Karpas-422 (cell line): ENCODE measurements at regions not wholly inside any gene's neighbourhood (a gene's known extent, or its start where the extent isn't known, plus 50 kb on each side); places are given as distances from the start of the nearest gene placed in this dataset.

Source experiments
- DNase-seq: peaks from one replicate; pipeline ENCODE4 v3.0.0-alpha.2; 2015
- H2AFZ ChIP-seq: fragments of 200-600 bp; sonication (generic); 2 replicates; pipeline ENCODE4 v1.6.1; 2014; ENCODE audit warnings: antibody characterized with exemption, low read length, mixed read lengths
- H3K27ac ChIP-seq: fragments of 200-600 bp; sonication (generic); 2 replicates; pipeline ENCODE4 v1.5.1; 2014; ENCODE audit warnings: mild to moderate bottlenecking, low read length, moderate library complexity
- H3K27me3 ChIP-seq: fragments of 200-600 bp; sonication (generic); 2 replicates; pipeline ENCODE4 v1.6.1; 2014; ENCODE audit warnings: low read length, mixed read lengths
- H3K36me3 ChIP-seq: fragments of 200-600 bp; sonication (generic); 2 replicates; pipeline ENCODE4 v1.6.1; 2014; ENCODE audit warnings: low read length, mixed read lengths; ENCODE audit not compliant: insufficient read depth
- H3K4me1 ChIP-seq: fragments of 200-600 bp; sonication (generic); 2 replicates; pipeline ENCODE4 v1.6.1; 2014; ENCODE audit warnings: mild to moderate bottlenecking, low read length, mixed read lengths
- H3K4me2 ChIP-seq: fragments of 200-600 bp; sonication (generic); 2 replicates; pipeline ENCODE4 v1.6.1; 2014; ENCODE audit warnings: low read length, low read depth, mild to moderate bottlenecking; ENCODE audit not compliant: poor library complexity, severe bottlenecking
- H3K4me3 ChIP-seq: fragments of 200-600 bp; sonication (generic); 2 replicates; pipeline ENCODE4 v1.5.1; 2014; ENCODE audit warnings: mild to moderate bottlenecking, antibody characterized with exemption, low read length, mixed read lengths
- H3K79me2 ChIP-seq: fragments of 200-600 bp; sonication (generic); 2 replicates; pipeline ENCODE4 v1.6.1; 2014; ENCODE audit warnings: mild to moderate bottlenecking, low read length, mixed read lengths
- H3K9ac ChIP-seq: fragments of 200-600 bp; sonication (generic); 2 replicates; pipeline ENCODE4 v1.6.0; 2014; ENCODE audit warnings: low read length
- H3K9me2 ChIP-seq: fragments of 200-600 bp; sonication (generic), shearing (Covaris generic); replicated peaks from 2 replicates; pipeline ENCODE4 v1.6.0; 2014; ENCODE audit warnings: mild to moderate bottlenecking, low read length, moderate library complexity; ENCODE audit not compliant: insufficient read depth
- H3K9me3 ChIP-seq: fragments of 300-700, 200-600 bp; sonication (generic); 2 replicates; pipeline ENCODE4 v1.6.1; 2014; ENCODE audit warnings: low read length, mixed read lengths
- H4K20me1 ChIP-seq: fragments of 200-600 bp; sonication (generic); 2 replicates; pipeline ENCODE4 v1.6.1; 2014; ENCODE audit warnings: mild to moderate bottlenecking, antibody characterized with exemption, low read length, low read depth; ENCODE audit not compliant: insufficient read depth

DNA sequence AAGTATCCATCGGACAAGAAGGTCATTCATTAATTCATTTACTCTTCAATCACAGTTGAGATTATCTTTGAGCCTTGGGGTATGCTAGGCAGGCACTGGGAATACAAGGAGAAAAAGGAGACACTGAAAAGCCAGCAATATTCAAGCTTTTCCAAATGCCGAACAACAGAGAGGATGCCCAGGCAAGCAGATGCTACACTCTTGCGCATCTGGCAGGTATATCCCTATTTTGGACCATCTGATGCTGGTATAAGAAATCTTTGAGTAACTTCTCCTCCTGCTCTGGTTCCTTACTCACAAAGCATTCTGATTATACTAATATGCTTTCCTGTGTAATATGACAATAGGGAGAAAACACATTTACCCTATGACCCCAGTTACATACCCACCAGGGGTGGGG, 354.9 kb downstream of the CBLL2 start:
- H3K36me3 ChIP-seq, result no peaks in the 10 kb centered on the region

DNA sequence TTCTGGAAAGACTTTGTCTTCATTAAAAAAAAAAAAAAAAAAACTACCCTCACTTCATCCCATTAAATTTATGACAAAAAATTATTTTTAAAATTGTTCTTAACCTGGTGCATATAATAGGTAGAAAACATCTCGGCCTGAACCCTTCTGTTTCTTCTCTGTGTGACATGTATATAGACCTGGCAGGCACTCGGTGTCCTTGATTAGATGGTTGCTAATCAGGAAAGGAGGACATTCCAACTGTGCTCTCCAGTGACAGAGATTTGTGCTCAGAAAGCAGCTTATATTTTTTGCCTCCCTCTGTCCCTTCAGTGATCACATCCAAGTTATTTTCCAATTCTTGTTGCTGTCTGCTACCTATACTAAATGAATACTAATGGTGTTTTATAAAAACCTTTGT, 355.6 kb downstream of the CBLL2 start:
- Histone ChIP-seq H3K4me3 (no peak overlapping the region), H3K9me3 (no peaks in the 10 kb centered on the region; the same call in 1 of the 2 replicates), H3K36me3 (no peaks in the 10 kb centered on the region), H3K27ac (no peak overlapping the region), H3K4me2 (no peak overlapping the region), H3K9ac (no peak overlapping the region), H3K4me1 (no peaks in the 10 kb centered on the region), H3K9me2 (no peaks in the 10 kb centered on the region), H2AFZ (no peak overlapping the region), H4K20me1 (no peaks in the 10 kb centered on the region), H3K27me3 (no peaks in the 10 kb centered on the region), H3K79me2 (no peaks in the 10 kb centered on the region)
- DNase-seq, result no peak

More for the DNA sequence above, 354.9 kb downstream of the CBLL2 start:
- Histone ChIP-seq H3K9me2 (no peaks in the 10 kb centered on the region), H3K79me2 (no peaks in the 10 kb centered on the region), H3K9me3 (no peaks in the 10 kb centered on the region; the same call in 1 of the 2 replicates), H3K4me1 (no peaks in the 10 kb centered on the region), H3K4me3 (no peak overlapping the region), H3K9ac (no peak overlapping the region), H3K27me3 (no peaks in the 10 kb centered on the region), H3K4me2 (no peak overlapping the region), H2AFZ (no peak overlapping the region), H4K20me1 (no peaks in the 10 kb centered on the region), H3K27ac (no peak overlapping the region)
- DNase-seq, result no peak

DNA sequence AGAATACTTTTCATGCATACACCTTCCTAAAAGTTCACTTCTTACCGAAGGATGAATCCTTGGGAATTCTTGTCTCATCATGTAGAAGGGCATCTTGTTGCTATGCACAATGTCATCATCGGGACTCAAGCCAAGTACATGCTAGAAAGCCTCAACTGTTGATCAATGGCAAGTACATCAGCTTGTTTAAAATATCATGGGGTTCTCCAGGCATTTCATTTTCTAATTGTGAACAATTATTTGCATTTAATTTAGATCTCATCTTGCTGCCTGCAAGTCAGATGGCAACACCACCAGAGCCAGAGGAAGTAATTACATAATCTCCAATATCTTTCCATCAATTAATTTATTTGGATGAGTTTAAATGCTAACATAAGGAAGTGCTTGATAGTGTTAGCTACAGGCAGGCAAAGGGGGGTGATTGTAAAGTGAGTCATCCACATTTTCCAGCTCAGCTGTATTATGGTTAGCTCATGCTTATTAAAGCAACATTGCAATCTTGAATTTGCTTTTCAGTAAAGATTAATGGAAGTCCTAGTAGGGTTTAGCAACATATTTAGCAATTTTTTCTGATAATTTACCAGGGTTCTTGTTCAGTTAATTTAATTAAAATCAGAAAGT, 356.5 kb downstream of the CBLL2 start:
- no peak overlapping the region for H3K4me3 ChIP-seq
- no peak overlapping the region for H3K9ac ChIP-seq

DNA sequence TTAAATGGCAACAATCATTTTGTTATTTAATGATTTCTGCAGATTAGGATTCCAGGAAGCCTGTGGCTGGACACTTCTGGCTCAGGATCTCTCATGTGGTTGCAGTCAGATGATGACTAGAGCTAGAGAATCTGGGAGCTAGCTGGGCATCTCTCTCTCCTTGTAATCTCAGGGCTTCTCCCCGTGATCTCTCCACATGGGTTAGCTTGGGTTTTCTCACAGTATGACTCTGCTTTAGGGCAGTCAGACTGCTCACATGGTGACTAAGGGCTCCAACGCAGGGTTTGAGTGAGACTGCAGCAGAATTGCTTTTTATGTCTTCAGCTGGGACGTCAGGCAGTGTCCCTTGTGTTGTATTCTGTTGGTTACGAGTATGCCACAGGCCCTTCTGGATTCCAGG, 361.4 kb downstream of the CBLL2 start:
- Histone ChIP-seq H3K79me2 (no peaks in the 10 kb centered on the region), H3K9me3 (no peaks in the 10 kb centered on the region; the same call in 1 of the 2 replicates), H3K4me2 (no peak overlapping the region), H3K27ac (no peak overlapping the region), H3K4me3 (no peak overlapping the region), H3K4me1 (no peaks in the 10 kb centered on the region), H3K27me3 (no peaks in the 10 kb centered on the region), H3K36me3 (no peaks in the 10 kb centered on the region), H3K9ac (no peak overlapping the region), H2AFZ (no peak overlapping the region), H3K9me2 (no peaks in the 10 kb centered on the region), H4K20me1 (no peaks in the 10 kb centered on the region)
- DNase-seq, result no peak

More for the DNA sequence above, 356.5 kb downstream of the CBLL2 start:
- H3K79me2 ChIP-seq, result no peaks in the 10 kb centered on the region
- no peaks in the 10 kb centered on the region for H3K9me2 ChIP-seq
- no peak overlapping the region for H3K4me2 ChIP-seq
- DNase-seq, result no peak
- H3K36me3 ChIP-seq, result no peaks in the 10 kb centered on the region
- H2AFZ ChIP-seq, result no peak overlapping the region
- H3K27me3 ChIP-seq, result no peaks in the 10 kb centered on the region
- H3K9me3 ChIP-seq, result no peaks in the 10 kb centered on the region; the same call in 1 of the 2 replicates
- H4K20me1 ChIP-seq, result no peaks in the 10 kb centered on the region
- H3K4me1 ChIP-seq, result no peaks in the 10 kb centered on the region
- H3K27ac ChIP-seq, result no peak overlapping the region

DNA sequence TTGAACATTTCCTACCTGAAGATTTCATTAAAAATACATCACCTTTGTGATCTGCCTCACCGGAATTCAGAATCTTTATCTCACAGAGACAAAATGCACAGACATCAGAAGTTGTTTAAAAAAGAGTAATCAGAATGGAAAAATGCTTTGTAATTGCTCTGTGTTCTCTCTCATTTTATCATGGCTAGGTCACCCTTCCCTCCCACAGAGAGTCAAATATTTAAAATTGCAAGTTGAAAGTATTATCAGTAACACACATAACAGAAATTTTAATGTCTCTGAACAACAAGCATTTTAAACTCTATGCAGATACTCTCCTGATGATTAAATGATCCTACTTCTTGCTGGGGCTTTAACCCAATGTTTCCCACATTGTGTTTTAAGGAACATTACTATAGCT, 362.0 kb downstream of the CBLL2 start:
- Histone ChIP-seq H3K9ac (no peak overlapping the region), H3K79me2 (no peaks in the 10 kb centered on the region), H3K4me1 (no peaks in the 10 kb centered on the region), H3K36me3 (no peaks in the 10 kb centered on the region), H3K4me3 (no peak overlapping the region), H3K4me2 (no peak overlapping the region), H3K9me3 (no peaks in the 10 kb centered on the region), H3K27ac (no peak overlapping the region), H4K20me1 (no peaks in the 10 kb centered on the region), H3K27me3 (no peaks in the 10 kb centered on the region), H3K9me2 (no peaks in the 10 kb centered on the region), H2AFZ (no peak overlapping the region)
- DNase-seq, result no peak

DNA sequence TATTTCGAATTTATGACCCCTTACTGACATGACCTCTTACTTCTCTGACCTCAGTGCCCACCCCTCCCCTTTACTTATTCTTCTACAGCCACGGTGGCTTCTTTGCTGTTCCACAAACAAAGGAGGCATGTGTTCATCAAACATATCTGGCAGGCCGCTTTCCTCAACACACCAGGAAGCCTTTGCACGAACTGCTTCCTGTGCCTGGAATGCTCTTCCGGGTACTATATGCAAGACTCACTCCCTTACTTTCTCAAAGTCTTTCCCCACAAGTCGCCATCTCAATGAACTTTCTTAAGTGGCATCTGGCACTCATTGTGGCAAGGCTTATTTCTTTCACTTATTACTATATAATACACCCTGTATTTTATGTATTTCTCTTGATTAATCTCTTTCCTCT, 351.5 kb upstream of the DDX53 start:
- Histone ChIP-seq H3K36me3 (no peaks in the 10 kb centered on the region), H3K4me1 (no peaks in the 10 kb centered on the region), H3K27me3 (no peaks in the 10 kb centered on the region), H4K20me1 (no peaks in the 10 kb centered on the region), H3K27ac (no peak overlapping the region), H3K9ac (no peak overlapping the region), H3K9me3 (no peaks in the 10 kb centered on the region; the same call in 1 of the 2 replicates), H3K4me3 (no peak overlapping the region), H3K4me2 (no peak overlapping the region), H3K9me2 (no peaks in the 10 kb centered on the region), H2AFZ (no peak overlapping the region), H3K79me2 (no peaks in the 10 kb centered on the region)
- no peak for DNase-seq

DNA sequence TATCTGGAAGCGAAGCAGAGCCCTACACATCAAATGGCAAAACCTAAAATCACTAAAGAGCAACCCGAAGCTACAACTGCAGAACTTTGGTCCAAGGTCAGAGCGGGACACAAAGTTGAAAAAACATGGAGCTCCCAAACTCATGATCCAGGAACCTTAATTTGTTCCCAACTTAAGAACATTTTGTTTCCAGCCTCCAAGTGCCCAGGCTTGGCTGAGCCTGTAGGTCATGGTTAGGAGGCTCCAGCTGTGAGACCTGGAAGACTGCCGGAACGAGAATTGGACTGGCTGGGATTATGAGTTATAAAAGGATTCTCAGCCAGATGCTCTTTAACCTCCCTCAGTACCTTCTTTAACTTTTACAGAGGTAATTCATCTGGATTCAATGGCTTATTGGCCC, 349.1 kb upstream of the DDX53 start:
- no peak overlapping the region for H3K4me2 ChIP-seq
- H3K4me1 ChIP-seq, result no peaks in the 10 kb centered on the region
- H3K9me2 ChIP-seq, result no peaks in the 10 kb centered on the region
- H3K4me3 ChIP-seq, result no peak overlapping the region
- no peaks in the 10 kb centered on the region for H3K79me2 ChIP-seq
- no peak overlapping the region for H3K9ac ChIP-seq
- H3K36me3 ChIP-seq, result no peaks in the 10 kb centered on the region
- H3K9me3 ChIP-seq, result no peaks in the 10 kb centered on the region; the same call in 1 of the 2 replicates
- no peaks in the 10 kb centered on the region for H3K27me3 ChIP-seq
- DNase-seq, result no peak
- no peak overlapping the region for H2AFZ ChIP-seq
- H3K27ac ChIP-seq, result no peak overlapping the region
- H4K20me1 ChIP-seq, result no peaks in the 10 kb centered on the region

DNA sequence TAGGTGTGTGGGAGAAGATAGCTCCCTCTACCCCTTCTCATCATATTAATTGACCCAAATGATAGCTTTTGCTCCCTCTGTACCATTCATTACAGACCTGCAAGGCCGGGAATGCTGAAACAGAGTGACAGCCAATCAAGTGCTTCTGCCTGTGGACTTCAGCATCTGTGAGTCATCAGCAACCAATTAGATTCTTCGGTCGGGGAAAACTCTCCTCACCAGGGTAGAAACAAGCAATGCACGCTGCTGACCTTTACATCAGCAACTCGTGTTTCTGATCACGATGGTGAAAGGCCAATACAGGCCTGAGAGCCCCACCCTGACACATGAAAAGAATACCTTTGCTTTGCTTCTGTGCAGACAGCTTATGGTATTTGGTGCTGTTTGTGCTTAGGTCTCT, 347.2 kb upstream of the DDX53 start:
- no peaks in the 10 kb centered on the region for H4K20me1 ChIP-seq

More for the DNA sequence above, 347.2 kb upstream of the DDX53 start:
- H3K4me1 ChIP-seq, result no peaks in the 10 kb centered on the region
- H3K36me3 ChIP-seq, result no peaks in the 10 kb centered on the region
- H3K9ac ChIP-seq, result no peak overlapping the region
- no peak for DNase-seq
- H3K27me3 ChIP-seq, result no peaks in the 10 kb centered on the region
- no peaks in the 10 kb centered on the region for H3K79me2 ChIP-seq
- no peak overlapping the region for H3K4me3 ChIP-seq
- H3K9me2 ChIP-seq, result no peaks in the 10 kb centered on the region
- no peaks in the 10 kb centered on the region; the same call in 1 of the 2 replicates for H3K9me3 ChIP-seq
- H3K4me2 ChIP-seq, result no peak overlapping the region
- no peak overlapping the region for H2AFZ ChIP-seq
- H3K27ac ChIP-seq, result no peak overlapping the region
